ENCODE measurements at regions not wholly inside any gene's neighbourhood (a gene's known extent, or its start where the extent isn't known, plus 50 kb on each side); places are given as distances from the start of the nearest gene placed in this dataset.
"Not testable (repeated sequence)": the region's sequence is repeated elsewhere in the genome, so short reads cannot be mapped to it uniquely, and the experiment has no call there.

GRCh38 chr1:204014961-204015360, 58.0 kb upstream of the SOX13 start:
- H3K9me3 Mint-ChIP-seq; H3K4me2 ChIP-seq; H3K79me2 ChIP-seq (replicated peaks; ENCODE audit: insufficient read depth); H3K4me3 Mint-ChIP-seq; H3K9me2 ChIP-seq (ENCODE audit: insufficient read depth); H3K27ac Mint-ChIP-seq; H3F3A ChIP-seq (replicated peaks; ENCODE audit: low read depth); DNase-seq (ENCODE audit: low spot score); H3K27me3 ChIP-seq (ENCODE audit: insufficient read depth); H3K27me3 Mint-ChIP-seq (ENCODE audit: insufficient read depth, low read depth, poor library complexity); H3K4me3 ChIP-seq; H4K20me1 ChIP-seq (replicated peaks; ENCODE audit: insufficient read depth); H3K4me1 Mint-ChIP-seq; H3K36me3 ChIP-seq (ENCODE audit: insufficient read depth); ATAC-seq; H3K36me3 Mint-ChIP-seq (ENCODE audit: low read depth); H3K27ac ChIP-seq (ENCODE audit: low read depth): not testable (repeated sequence)
- Histone ChIP-seq H2AFZ (peak overlapping the region; percentile 63; the same call in 1 of the 2 replicates), H3K4me1 (ENCODE audit: insufficient read depth) (peaks cover 14% of the 10 kb centered on the region)

- Histone ChIP-seq H4K20me1 (replicated peaks; ENCODE audit: insufficient read depth) (no peaks in the 10 kb centered on the region), H3F3A (replicated peaks; ENCODE audit: low read depth) (0 out of 2 replicates have a peak, but pooled peaks cover 4% of the 10 kb centered on the region)
These were observed 55.9 kb upstream of the SOX13 start for GRCh38 chr1:204017032-204017431.

More at GRCh38 chr1:204017032-204017431, 55.9 kb upstream of the SOX13 start:
- Histone ChIP-seq H3K9me2 (ENCODE audit: insufficient read depth) (0 out of 2 replicates have a peak, but pooled peaks cover 6% of the 10 kb centered on the region), H3K79me2 (replicated peaks; ENCODE audit: insufficient read depth) (no peaks in the 10 kb centered on the region), H3K27me3 (ENCODE audit: insufficient read depth) (no peaks in the 10 kb centered on the region), H3K36me3 (ENCODE audit: insufficient read depth) (no peaks in the 10 kb centered on the region), H3K27ac (ENCODE audit: low read depth) (no peak overlapping the region), H3K4me2 (no peak overlapping the region), H3K4me3 (no peak overlapping the region), H3K4me1 (ENCODE audit: insufficient read depth) (peaks cover 14% of the 10 kb centered on the region), H2AFZ (peak overlapping the region; percentile 40; the same call in 1 of the 2 replicates)
- H3K27me3 Mint-ChIP-seq (ENCODE audit: insufficient read depth, low read depth, poor library complexity) = peaks cover 4% of the 10 kb centered on the region
- H3K9me3 Mint-ChIP-seq = no peaks in the 10 kb centered on the region
- no peak for TF ChIP-seq REST (IDR thresholded peaks at IDR 0.05; ENCODE audit: unreplicated experiment)
- no peak for TF ChIP-seq JUNB (IDR thresholded peaks at IDR 0.05; ENCODE audit: unreplicated experiment)
- TF ChIP-seq ZNF114 (CRISPR knock-in tag; IDR thresholded peaks at IDR 0.05) = no peak
- no peak for TF ChIP-seq CTCF (conservative IDR thresholded peaks at IDR 0.05; ENCODE audit: low read depth in 2 of 2)
- H3K4me1 Mint-ChIP-seq = peaks cover 9% of the 10 kb centered on the region; the same call in 2 of the 3 replicates
- no peaks in the 10 kb centered on the region for H3K36me3 Mint-ChIP-seq (ENCODE audit: low read depth)
- no peak overlapping the region for H3K4me3 Mint-ChIP-seq
- no peak for ATAC-seq
- no peak overlapping the region for H3K27ac Mint-ChIP-seq
- DNase-seq (ENCODE audit: low spot score) = no peak
